Fibroblast of the conjunctiva (primary cell): ENCODE measurements at regions not wholly inside any gene's neighbourhood (a gene's known extent, or its start where the extent isn't known, plus 50 kb on each side); places are given as distances from the start of the nearest gene placed in this dataset.
"Not testable (repeated sequence)": the region's sequence is repeated elsewhere in the genome, so short reads cannot be mapped to it uniquely, and the experiment has no call there.

Experiments
- DNase-seq: peaks from one replicate; pipeline ENCODE4 v3.0.0-alpha.2; 2010; ENCODE audit warnings: low read depth

GRCh38 chr3:18189282-18190050 lies 235.7 kb downstream of the SATB1 start:
- peak; percentile 33 for DNase-seq

GRCh38 chr3:18188491-18188890 lies 236.6 kb downstream of the SATB1 start:
- DNase-seq = no peak

- DNase-seq = no peak
Observed at GRCh38 chr3:18185624-18186023, 239.5 kb downstream of the SATB1 start.

GRCh38 chr3:18182923-18183322 lies 242.2 kb downstream of the SATB1 start:
- not testable (repeated sequence) for DNase-seq

- DNase-seq = no peak
Observed at GRCh38 chr3:18179521-18179920, 245.6 kb downstream of the SATB1 start.

GRCh38 chr3:18177271-18177670 lies 247.9 kb downstream of the SATB1 start:
- DNase-seq = no peak

GRCh38 chr3:18173891-18174290 lies 251.2 kb downstream of the SATB1 start:
- DNase-seq = not testable (repeated sequence)

GRCh38 chr3:18159681-18160080 lies 265.5 kb downstream of the SATB1 start:
- DNase-seq = no peak

GRCh38 chr3:18153571-18154173 lies 271.5 kb downstream of the SATB1 start:
- peak; percentile 47 for DNase-seq

GRCh38 chr3:18151199-18151598 lies 273.9 kb downstream of the SATB1 start:
- no peak for DNase-seq

- DNase-seq = no peak
Observed at GRCh38 chr3:18149935-18150334, 275.2 kb downstream of the SATB1 start.

- no peak for DNase-seq
Observed at GRCh38 chr3:18149386-18149785, 275.8 kb downstream of the SATB1 start.

GRCh38 chr3:18144571-18144970 lies 280.6 kb downstream of the SATB1 start:
- no peak for DNase-seq

GRCh38 chr3:18143258-18143780 lies 281.8 kb downstream of the SATB1 start:
- DNase-seq = no peak

GRCh38 chr3:18137958-18138357 lies 287.2 kb downstream of the SATB1 start:
- no peak for DNase-seq

- DNase-seq = no peak
Observed at GRCh38 chr3:18135060-18135814, 289.9 kb downstream of the SATB1 start.

GRCh38 chr3:18134386-18135059 lies 290.6 kb downstream of the SATB1 start:
- DNase-seq = no peak

GRCh38 chr3:18132991-18133390 lies 292.1 kb downstream of the SATB1 start:
- no peak for DNase-seq

GRCh38 chr3:18127859-18128681 lies 297.1 kb downstream of the SATB1 start:
- DNase-seq = no peak

- no peak for DNase-seq
Observed at GRCh38 chr3:18127174-18127858, 297.8 kb downstream of the SATB1 start.

- DNase-seq = no peak
Observed at GRCh38 chr3:18126772-18127171, 298.4 kb downstream of the SATB1 start.
